Smooth muscle cell (in vitro differentiated cells): ENCODE measurements at regions not wholly inside any gene's neighbourhood (a gene's known extent, or its start where the extent isn't known, plus 50 kb on each side); places are given as distances from the start of the nearest gene placed in this dataset. TPM values are rescaled to one million over a fixed set of nuclear protein-coding genes. Genes with fewer than 3 reads are reported as not detected.

Experiments
- DNase-seq: peaks from one replicate; lab custom pipeline; 2025; ENCODE audit not compliant: unreplicated experiment; lab: John Stamatoyannopoulos, UW
- H2AFZ ChIP-seq: fragments of 200-600 bp; sonication (generic); 2 replicates; pipeline ENCODE4 v1.6.0; 2016; ENCODE audit warnings: antibody characterized with exemption, low read depth, mild to moderate bottlenecking
- H3F3A ChIP-seq: fragments of 200-600 bp; sonication (generic); 2 replicates; pipeline ENCODE4 v1.6.0; 2017; ENCODE audit warnings: antibody characterized with exemption, low read depth
- H3K27ac ChIP-seq: fragments of 200-600 bp; sonication (generic); 2 replicates; pipeline ENCODE4 v1.5.1; 2016; ENCODE audit warnings: low read depth, mild to moderate bottlenecking
- H3K27me3 ChIP-seq: fragments of 200-600 bp; sonication (generic); 2 replicates; pipeline ENCODE4 v1.6.1; 2016; ENCODE audit warnings: low read depth, mild to moderate bottlenecking
- H3K36me3 ChIP-seq: fragments of 200-600 bp; sonication (generic); 2 replicates; pipeline ENCODE4 v1.5.1; 2016; ENCODE audit warnings: low read depth
- H3K4me1 ChIP-seq: fragments of 200-600 bp; sonication (generic); 2 replicates; pipeline ENCODE4 v1.5.1; 2016; ENCODE audit warnings: low read depth
- H3K4me2 ChIP-seq: fragments of 200-600 bp; sonication (generic); 2 replicates; pipeline ENCODE4 v1.6.0; 2016; ENCODE audit warnings: mild to moderate bottlenecking
- H3K4me3 ChIP-seq: fragments of 200-600 bp; sonication (generic); 2 replicates; pipeline ENCODE4 v1.5.1; 2016; ENCODE audit warnings: mild to moderate bottlenecking
- H3K79me2 ChIP-seq: fragments of 200-600 bp; sonication (generic); 2 replicates; pipeline ENCODE4 v1.6.0; 2016; ENCODE audit warnings: low read depth, mild to moderate bottlenecking
- H3K9ac ChIP-seq: fragments of 200-600 bp; sonication (generic); 2 replicates; pipeline ENCODE4 v1.6.0; 2016; ENCODE audit warnings: low read depth
- H3K9me3 ChIP-seq: fragments of 200-600 bp; sonication (generic); replicated peaks from 2 replicates; pipeline ENCODE4 v1.5.1; 2016; ENCODE audit warnings: low read depth
- H4K20me1 ChIP-seq: fragments of 200-600 bp; sonication (generic); 2 replicates; pipeline ENCODE4 v1.6.0; 2016; ENCODE audit warnings: low read depth
- WGBS: methylation state at CpG from one replicate; pipeline ENCODE4 v1.1.7; 2016; ENCODE audit warnings: low lambda C conversion rate; 5-methylcytosine and 5-hydroxymethylcytosine counted together
- small RNA-seq: library from RNA; depleted of rRNA; stranded (forward); fragments of <200 nt; gene quantifications from one replicate; pipeline ENCODE3, GENCODE V24; 2014
- TF ChIP-seq, protein P1 (sequence below): fragments of 200-600 bp; sonication (generic); IDR thresholded peaks from 2 replicates; pipeline ENCODE4 v1.5.1; 2017; ENCODE audit warnings: borderline replicate concordance, mild to moderate bottlenecking, antibody characterized with exemption; ENCODE audit not compliant: insufficient read depth, poor library complexity, severe bottlenecking

DNA sequence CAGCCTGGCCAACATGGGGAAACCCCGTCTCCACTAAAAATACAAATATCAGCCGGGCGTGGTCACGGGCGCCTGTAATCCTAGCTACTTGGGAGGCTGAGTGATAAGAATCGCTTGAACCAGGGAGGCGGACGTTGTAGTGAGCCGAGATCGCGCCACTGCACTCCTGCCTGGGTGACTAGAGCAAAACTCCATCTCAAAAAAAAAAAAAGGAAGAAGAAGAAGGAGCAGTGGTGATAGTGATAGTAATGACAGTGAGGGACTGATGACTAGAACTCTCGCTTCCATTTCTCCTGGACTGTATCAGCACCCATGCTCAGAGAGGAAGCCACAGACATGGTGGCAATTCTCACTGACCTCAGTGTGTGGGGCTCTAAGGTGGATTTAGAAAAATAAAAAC is 52.6 kb upstream of the CLINT1 start:
- TF ChIP-seq, protein P1, sequence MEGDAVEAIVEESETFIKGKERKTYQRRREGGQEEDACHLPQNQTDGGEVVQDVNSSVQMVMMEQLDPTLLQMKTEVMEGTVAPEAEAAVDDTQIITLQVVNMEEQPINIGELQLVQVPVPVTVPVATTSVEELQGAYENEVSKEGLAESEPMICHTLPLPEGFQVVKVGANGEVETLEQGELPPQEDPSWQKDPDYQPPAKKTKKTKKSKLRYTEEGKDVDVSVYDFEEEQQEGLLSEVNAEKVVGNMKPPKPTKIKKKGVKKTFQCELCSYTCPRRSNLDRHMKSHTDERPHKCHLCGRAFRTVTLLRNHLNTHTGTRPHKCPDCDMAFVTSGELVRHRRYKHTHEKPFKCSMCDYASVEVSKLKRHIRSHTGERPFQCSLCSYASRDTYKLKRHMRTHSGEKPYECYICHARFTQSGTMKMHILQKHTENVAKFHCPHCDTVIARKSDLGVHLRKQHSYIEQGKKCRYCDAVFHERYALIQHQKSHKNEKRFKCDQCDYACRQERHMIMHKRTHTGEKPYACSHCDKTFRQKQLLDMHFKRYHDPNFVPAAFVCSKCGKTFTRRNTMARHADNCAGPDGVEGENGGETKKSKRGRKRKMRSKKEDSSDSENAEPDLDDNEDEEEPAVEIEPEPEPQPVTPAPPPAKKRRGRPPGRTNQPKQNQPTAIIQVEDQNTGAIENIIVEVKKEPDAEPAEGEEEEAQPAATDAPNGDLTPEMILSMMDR, result no peak
- no peak overlapping the region for H3K4me3 ChIP-seq
- DNase-seq, result no peak
- over 99% methylated on average over 12 of the region's 12 CpGs for WGBS
- no peak overlapping the region for H2AFZ ChIP-seq
- peaks cover 16% of the 10 kb centered on the region for H3K4me1 ChIP-seq
- H3K9ac ChIP-seq, result no peak overlapping the region
- H3K4me2 ChIP-seq, result no peak overlapping the region
- no peak overlapping the region for H3K27ac ChIP-seq
- H3K36me3 ChIP-seq, result no peaks in the 10 kb centered on the region
- no peaks in the 10 kb centered on the region for H3K27me3 ChIP-seq
- H3K79me2 ChIP-seq, result no peaks in the 10 kb centered on the region
- H3F3A ChIP-seq, result no peaks in the 10 kb centered on the region
- H3K9me3 ChIP-seq, result no peaks in the 10 kb centered on the region
- H4K20me1 ChIP-seq, result no peaks in the 10 kb centered on the region

Small RNA genes lying in the stretch of these regions (small RNA-seq; reads per million reads assigned to genes)
- gene AC091979.2, result not detected
- gene RNU2-48P, result 0.29 reads per million, percentile 5 among the genes with 10 or more reads in this experiment
